ENCODE measurements at regions not wholly inside any gene's neighbourhood (a gene's known extent, or its start where the extent isn't known, plus 50 kb on each side); places are given as distances from the start of the nearest gene placed in this dataset.

- TF ChIP-seq PAX5 (IDR thresholded peaks at IDR 0.05; ENCODE audit: insufficient read depth, low read length, severe bottlenecking) (no peak), POLR2AphosphoS5 (IDR thresholded peaks at IDR 0.05; ENCODE audit: low read depth, low read length) (no peak), SPI1 (IDR thresholded peaks at IDR 0.05; ENCODE audit: low read depth, low read length) (no peak), POLR2A (IDR thresholded peaks at IDR 0.05; ENCODE audit: low read depth, low read length) (no peak), POU2F2 (IDR thresholded peaks at IDR 0.05; ENCODE audit: low read depth, low read length) (no peak), TAF1 (IDR thresholded peaks at IDR 0.05; ENCODE audit: low read depth, low read length) (no peak)
- FAIRE-seq: no peak
- DNase-seq (ENCODE audit: insufficient read length, low spot score): no peak
These were observed 253.9 kb upstream of the BMP2 start for GRCh38 chr20:6513599-6513998.

- DNase-seq (ENCODE audit: insufficient read length, low spot score) (no peak), FAIRE-seq (no peak)
- TF ChIP-seq PAX5 (IDR thresholded peaks at IDR 0.05; ENCODE audit: insufficient read depth, low read length, severe bottlenecking): no peak
- no peak for TF ChIP-seq POLR2AphosphoS5 (IDR thresholded peaks at IDR 0.05; ENCODE audit: low read depth, low read length)
- TF ChIP-seq SPI1 (IDR thresholded peaks at IDR 0.05; ENCODE audit: low read depth, low read length): no peak
- no peak for TF ChIP-seq POLR2A (IDR thresholded peaks at IDR 0.05; ENCODE audit: low read depth, low read length)
- TF ChIP-seq TAF1 (IDR thresholded peaks at IDR 0.05; ENCODE audit: low read depth, low read length): no peak
- no peak for TF ChIP-seq POU2F2 (IDR thresholded peaks at IDR 0.05; ENCODE audit: low read depth, low read length)
These were observed 258.1 kb upstream of the BMP2 start for GRCh38 chr20:6509374-6509773.

GRCh38 chr20:6506906-6507305 lies 260.6 kb upstream of the BMP2 start:
- DNase-seq (ENCODE audit: insufficient read length, low spot score): no peak
- TF ChIP-seq POLR2AphosphoS5 (IDR thresholded peaks at IDR 0.05; ENCODE audit: low read depth, low read length): no peak
- no peak for TF ChIP-seq TAF1 (IDR thresholded peaks at IDR 0.05; ENCODE audit: low read depth, low read length)
- no peak for TF ChIP-seq POU2F2 (IDR thresholded peaks at IDR 0.05; ENCODE audit: low read depth, low read length)
- TF ChIP-seq POLR2A (IDR thresholded peaks at IDR 0.05; ENCODE audit: low read depth, low read length): no peak
- no peak for TF ChIP-seq SPI1 (IDR thresholded peaks at IDR 0.05; ENCODE audit: low read depth, low read length)
- no peak for TF ChIP-seq PAX5 (IDR thresholded peaks at IDR 0.05; ENCODE audit: insufficient read depth, low read length, severe bottlenecking)
- FAIRE-seq: no peak

GRCh38 chr20:6504826-6505225 lies 262.7 kb upstream of the BMP2 start:
- TF ChIP-seq POU2F2 (IDR thresholded peaks at IDR 0.05; ENCODE audit: low read depth, low read length) (no peak), TAF1 (IDR thresholded peaks at IDR 0.05; ENCODE audit: low read depth, low read length) (no peak), PAX5 (IDR thresholded peaks at IDR 0.05; ENCODE audit: insufficient read depth, low read length, severe bottlenecking) (no peak), POLR2A (IDR thresholded peaks at IDR 0.05; ENCODE audit: low read depth, low read length) (no peak), SPI1 (IDR thresholded peaks at IDR 0.05; ENCODE audit: low read depth, low read length) (no peak), POLR2AphosphoS5 (IDR thresholded peaks at IDR 0.05; ENCODE audit: low read depth, low read length) (no peak)
- FAIRE-seq (no peak), DNase-seq (ENCODE audit: insufficient read length, low spot score) (no peak)

GRCh38 chr20:6504179-6504578 lies 263.3 kb upstream of the BMP2 start:
- DNase-seq (ENCODE audit: insufficient read length, low spot score): no peak
- no peak for FAIRE-seq
- TF ChIP-seq SPI1 (IDR thresholded peaks at IDR 0.05; ENCODE audit: low read depth, low read length): no peak
- no peak for TF ChIP-seq POLR2A (IDR thresholded peaks at IDR 0.05; ENCODE audit: low read depth, low read length)
- TF ChIP-seq PAX5 (IDR thresholded peaks at IDR 0.05; ENCODE audit: insufficient read depth, low read length, severe bottlenecking): no peak
- TF ChIP-seq POLR2AphosphoS5 (IDR thresholded peaks at IDR 0.05; ENCODE audit: low read depth, low read length): no peak
- no peak for TF ChIP-seq POU2F2 (IDR thresholded peaks at IDR 0.05; ENCODE audit: low read depth, low read length)
- TF ChIP-seq TAF1 (IDR thresholded peaks at IDR 0.05; ENCODE audit: low read depth, low read length): no peak

- no peak for DNase-seq (ENCODE audit: insufficient read length, low spot score)
- no peak for TF ChIP-seq POU2F2 (IDR thresholded peaks at IDR 0.05; ENCODE audit: low read depth, low read length)
- TF ChIP-seq TAF1 (IDR thresholded peaks at IDR 0.05; ENCODE audit: low read depth, low read length): no peak
- TF ChIP-seq POLR2AphosphoS5 (IDR thresholded peaks at IDR 0.05; ENCODE audit: low read depth, low read length): no peak
- no peak for TF ChIP-seq POLR2A (IDR thresholded peaks at IDR 0.05; ENCODE audit: low read depth, low read length)
- no peak for TF ChIP-seq SPI1 (IDR thresholded peaks at IDR 0.05; ENCODE audit: low read depth, low read length)
- no peak for TF ChIP-seq PAX5 (IDR thresholded peaks at IDR 0.05; ENCODE audit: insufficient read depth, low read length, severe bottlenecking)
- no peak for FAIRE-seq
These were observed 264.5 kb upstream of the BMP2 start for GRCh38 chr20:6502999-6503398.

GRCh38 chr20:6502219-6502618 lies 265.3 kb upstream of the BMP2 start:
- FAIRE-seq: no peak
- TF ChIP-seq POU2F2 (IDR thresholded peaks at IDR 0.05; ENCODE audit: low read depth, low read length): no peak
- no peak for DNase-seq (ENCODE audit: insufficient read length, low spot score)

- DNase-seq (ENCODE audit: insufficient read length, low spot score): no peak
- no peak for FAIRE-seq
- TF ChIP-seq SPI1 (IDR thresholded peaks at IDR 0.05; ENCODE audit: low read depth, low read length): no peak
- no peak for TF ChIP-seq PAX5 (IDR thresholded peaks at IDR 0.05; ENCODE audit: insufficient read depth, low read length, severe bottlenecking)
- no peak for TF ChIP-seq TAF1 (IDR thresholded peaks at IDR 0.05; ENCODE audit: low read depth, low read length)
- TF ChIP-seq POU2F2 (IDR thresholded peaks at IDR 0.05; ENCODE audit: low read depth, low read length): no peak
These were observed 266.4 kb upstream of the BMP2 start for GRCh38 chr20:6501061-6501460.

- TF ChIP-seq PAX5 (IDR thresholded peaks at IDR 0.05; ENCODE audit: insufficient read depth, low read length, severe bottlenecking) (no peak), POU2F2 (IDR thresholded peaks at IDR 0.05; ENCODE audit: low read depth, low read length) (no peak), TAF1 (IDR thresholded peaks at IDR 0.05; ENCODE audit: low read depth, low read length) (no peak), POLR2AphosphoS5 (IDR thresholded peaks at IDR 0.05; ENCODE audit: low read depth, low read length) (no peak), SPI1 (IDR thresholded peaks at IDR 0.05; ENCODE audit: low read depth, low read length) (no peak), POLR2A (IDR thresholded peaks at IDR 0.05; ENCODE audit: low read depth, low read length) (no peak)
- FAIRE-seq: no peak
- DNase-seq (ENCODE audit: insufficient read length, low spot score): no peak
These were observed 267.9 kb upstream of the BMP2 start for GRCh38 chr20:6499566-6499965.

- no peak for DNase-seq (ENCODE audit: insufficient read length, low spot score)
- FAIRE-seq: no peak
- TF ChIP-seq POLR2AphosphoS5 (IDR thresholded peaks at IDR 0.05; ENCODE audit: low read depth, low read length): no peak
- no peak for TF ChIP-seq SPI1 (IDR thresholded peaks at IDR 0.05; ENCODE audit: low read depth, low read length)
- TF ChIP-seq TAF1 (IDR thresholded peaks at IDR 0.05; ENCODE audit: low read depth, low read length): no peak
- no peak for TF ChIP-seq PAX5 (IDR thresholded peaks at IDR 0.05; ENCODE audit: insufficient read depth, low read length, severe bottlenecking)
- TF ChIP-seq POU2F2 (IDR thresholded peaks at IDR 0.05; ENCODE audit: low read depth, low read length): no peak
- no peak for TF ChIP-seq POLR2A (IDR thresholded peaks at IDR 0.05; ENCODE audit: low read depth, low read length)
These were observed 270.6 kb upstream of the BMP2 start for GRCh38 chr20:6496874-6497273.

Data from GM12891 (cell line).